GM20000 (cell line): ENCODE measurements at regions not wholly inside any gene's neighbourhood (a gene's known extent, or its start where the extent isn't known, plus 50 kb on each side); places are given as distances from the start of the nearest gene placed in this dataset.

ENCODE experiments used
- DNase-seq: peaks from one replicate; pipeline ENCODE4 v3.0.0; 2012; ENCODE audit warnings: low spot score
- TF ChIP-seq, protein P1 (sequence below): IDR thresholded peaks from 2 replicates; pipeline ENCODE4 v1.5.1; 2012; ENCODE audit warnings: mild to moderate bottlenecking, control low read depth; ENCODE audit errors: extremely low read depth, missing control alignments

DNA sequence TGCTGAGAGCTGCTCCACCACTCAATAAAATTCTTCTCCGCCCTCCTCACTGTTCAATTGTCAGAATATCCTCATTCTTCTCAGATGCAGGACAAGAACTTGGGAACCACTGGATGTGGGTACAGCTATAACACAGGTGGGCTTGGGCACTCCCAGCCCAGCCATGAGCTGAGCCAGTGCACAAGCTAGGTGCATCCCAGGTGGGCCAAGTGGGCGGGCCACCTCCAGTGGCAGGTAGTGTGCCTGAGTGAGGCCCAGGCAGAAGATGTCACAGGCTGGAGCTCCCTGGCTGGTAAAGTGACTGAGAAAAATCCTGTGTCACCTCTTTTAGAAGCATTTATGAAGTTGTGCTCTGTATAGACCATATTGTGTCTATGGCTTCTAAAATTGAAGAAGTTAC lies 501.6 kb upstream of the TYRP1 start:
- DNase-seq = no peak
- TF ChIP-seq, protein P1, sequence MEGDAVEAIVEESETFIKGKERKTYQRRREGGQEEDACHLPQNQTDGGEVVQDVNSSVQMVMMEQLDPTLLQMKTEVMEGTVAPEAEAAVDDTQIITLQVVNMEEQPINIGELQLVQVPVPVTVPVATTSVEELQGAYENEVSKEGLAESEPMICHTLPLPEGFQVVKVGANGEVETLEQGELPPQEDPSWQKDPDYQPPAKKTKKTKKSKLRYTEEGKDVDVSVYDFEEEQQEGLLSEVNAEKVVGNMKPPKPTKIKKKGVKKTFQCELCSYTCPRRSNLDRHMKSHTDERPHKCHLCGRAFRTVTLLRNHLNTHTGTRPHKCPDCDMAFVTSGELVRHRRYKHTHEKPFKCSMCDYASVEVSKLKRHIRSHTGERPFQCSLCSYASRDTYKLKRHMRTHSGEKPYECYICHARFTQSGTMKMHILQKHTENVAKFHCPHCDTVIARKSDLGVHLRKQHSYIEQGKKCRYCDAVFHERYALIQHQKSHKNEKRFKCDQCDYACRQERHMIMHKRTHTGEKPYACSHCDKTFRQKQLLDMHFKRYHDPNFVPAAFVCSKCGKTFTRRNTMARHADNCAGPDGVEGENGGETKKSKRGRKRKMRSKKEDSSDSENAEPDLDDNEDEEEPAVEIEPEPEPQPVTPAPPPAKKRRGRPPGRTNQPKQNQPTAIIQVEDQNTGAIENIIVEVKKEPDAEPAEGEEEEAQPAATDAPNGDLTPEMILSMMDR = no peak

DNA sequence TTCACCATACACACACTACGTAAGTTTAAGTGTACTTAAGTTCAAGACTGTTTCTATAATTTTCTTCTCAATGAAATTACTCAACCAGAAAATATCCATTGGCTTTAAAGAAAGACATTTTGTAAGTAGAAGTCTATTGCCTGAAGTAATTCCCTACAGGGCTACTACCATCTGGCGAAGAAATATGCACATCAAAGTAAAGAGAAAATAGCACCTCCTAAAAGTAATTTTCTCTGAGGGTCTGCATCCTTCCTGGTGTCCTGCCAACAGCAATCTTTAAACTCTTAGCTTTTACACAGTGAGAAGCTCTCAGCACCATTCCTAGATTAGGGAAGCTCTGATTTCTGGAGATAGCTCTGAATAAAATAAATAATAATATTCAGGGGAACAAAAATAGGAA lies 498.5 kb upstream of the TYRP1 start:
- TF ChIP-seq, protein P1 = no peak
- no peak for DNase-seq

DNA sequence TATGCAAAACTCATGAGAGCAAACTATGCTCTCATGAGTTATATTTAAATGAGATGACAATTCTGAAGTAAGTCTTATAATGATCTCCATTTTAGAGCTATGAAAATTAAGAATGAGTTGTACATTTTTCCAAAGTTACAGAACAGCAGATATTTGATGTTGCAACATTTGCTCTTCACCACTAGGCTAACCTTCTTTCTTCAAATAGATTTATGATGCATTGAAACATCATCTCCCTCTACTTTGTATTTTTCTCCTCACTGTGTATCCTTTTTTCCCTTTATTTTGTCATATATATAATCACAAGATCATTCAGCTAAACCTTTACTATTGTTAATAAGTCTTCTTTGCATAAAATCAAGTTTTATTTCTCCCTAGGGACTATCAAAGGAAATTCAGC lies 497.7 kb upstream of the TYRP1 start:
- DNase-seq = no peak
- TF ChIP-seq, protein P1 = no peak

DNA sequence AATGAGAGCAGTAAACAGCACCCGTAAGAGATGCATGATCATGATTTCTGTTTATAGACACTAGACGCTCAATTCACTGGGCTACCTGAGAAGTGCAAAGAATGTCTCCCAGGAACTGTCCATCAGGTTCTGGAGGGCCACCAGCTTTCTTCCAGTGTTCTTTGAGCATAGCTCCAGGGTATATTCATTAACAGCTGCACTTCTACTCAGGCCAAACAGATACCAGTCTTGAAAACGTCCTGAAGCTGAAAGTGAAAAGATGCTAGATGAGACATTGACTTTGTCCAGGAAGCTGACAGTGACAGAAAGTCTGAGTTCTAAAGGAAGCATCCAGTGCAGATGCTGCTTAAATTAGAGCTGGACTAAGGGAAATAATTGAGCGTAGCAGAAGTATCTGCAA lies 488.7 kb upstream of the TYRP1 start:
- DNase-seq = no peak
- TF ChIP-seq, protein P1 = no peak

DNA sequence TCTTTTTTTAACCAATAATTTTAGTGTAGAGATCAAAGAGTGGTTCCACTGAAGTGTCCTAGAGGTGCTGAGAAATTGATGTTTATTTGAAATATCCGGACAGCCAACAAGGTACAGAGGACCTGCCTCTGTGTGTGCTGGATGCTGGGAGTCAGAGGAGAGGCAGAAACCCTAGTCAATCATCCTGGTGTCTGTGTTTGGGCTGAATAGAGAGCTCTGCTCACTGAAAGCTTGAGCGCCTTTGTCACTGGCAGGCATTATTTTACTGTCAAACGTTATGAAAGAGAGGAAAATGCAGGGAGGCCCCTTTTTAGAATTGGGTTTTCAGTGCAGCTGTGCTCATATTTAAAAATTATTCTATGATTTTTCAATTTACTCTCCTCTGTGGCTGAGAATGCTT lies 480.3 kb upstream of the TYRP1 start:
- TF ChIP-seq, protein P1 = no peak
- DNase-seq = no peak

DNA sequence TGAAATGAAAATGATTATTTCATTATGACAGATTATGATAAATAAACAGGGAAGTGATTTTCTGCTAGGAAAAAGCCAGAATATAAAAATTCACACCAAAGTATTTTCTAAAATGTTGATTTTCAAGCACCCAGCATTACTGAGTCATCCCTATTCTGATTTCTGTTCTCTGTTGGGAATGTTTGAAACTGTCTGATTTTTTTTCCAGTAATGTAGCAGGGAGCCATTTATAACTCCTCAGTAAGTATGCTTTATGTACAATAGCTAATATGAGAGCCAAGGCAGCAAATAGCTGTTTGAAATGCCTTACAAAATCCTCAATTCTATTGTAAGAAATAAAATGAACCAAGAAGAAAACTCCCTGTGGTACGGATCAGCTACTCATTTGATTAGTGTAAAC lies 471.7 kb upstream of the TYRP1 start:
- TF ChIP-seq, protein P1 = no peak
- DNase-seq = no peak

DNA sequence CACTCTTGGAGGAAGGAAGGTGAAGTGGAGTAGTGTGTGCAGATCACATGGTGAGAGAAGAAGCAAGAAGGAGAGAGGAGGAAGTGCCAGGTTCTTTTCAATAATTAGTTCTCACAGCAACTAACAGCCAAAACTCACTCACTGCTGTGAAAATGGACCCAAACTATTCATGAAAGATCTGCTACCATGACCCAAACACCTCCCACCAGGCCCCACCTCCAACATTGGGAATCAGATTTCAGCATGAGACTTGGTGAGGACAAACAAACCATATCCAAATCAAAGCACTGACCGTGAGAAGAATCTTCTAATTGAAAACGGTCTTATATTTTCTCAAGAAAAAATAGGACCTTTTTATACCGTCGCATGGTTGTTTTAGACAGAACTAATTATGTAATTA lies 468.7 kb upstream of the TYRP1 start:
- no peak for DNase-seq

More for the DNA sequence above, 468.7 kb upstream of the TYRP1 start:
- TF ChIP-seq, protein P1 = no peak
